HG03565 (cell line): ENCODE measurements at regions not wholly inside any gene's neighbourhood (a gene's known extent, or its start where the extent isn't known, plus 50 kb on each side); places are given as distances from the start of the nearest gene placed in this dataset.
"Not testable (repeated sequence)": the region's sequence is repeated elsewhere in the genome, so short reads cannot be mapped to it uniquely, and the experiment has no call there.

Experiments used
- ATAC-seq: cut with Tn5 transposase; IDR thresholded peaks from one replicate; pipeline ENCODE4 v1.9.1; 2021; ENCODE audit warnings: mild to moderate bottlenecking, moderate library complexity; ENCODE audit not compliant: unreplicated experiment

DNA sequence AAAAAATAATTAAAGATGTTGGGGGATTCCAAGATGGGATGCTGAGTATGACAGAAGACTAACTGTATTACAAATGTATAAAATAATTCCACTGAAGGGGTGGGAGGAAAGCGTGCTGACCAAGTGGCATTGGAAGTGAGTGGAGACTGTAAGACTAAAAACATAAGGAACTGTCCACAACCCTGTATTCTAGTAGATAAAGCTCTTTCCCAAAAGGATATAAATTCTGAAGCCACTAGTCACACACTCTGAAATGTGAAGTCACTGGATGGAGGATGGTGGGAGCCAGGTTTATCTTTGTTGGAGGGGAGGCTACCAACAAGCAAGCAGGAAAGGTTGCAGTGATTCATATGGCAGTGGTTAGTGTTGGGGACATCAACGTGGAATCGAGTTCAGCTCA, 182.8 kb upstream of the PLGLB2 start:
- not testable (repeated sequence) for ATAC-seq

GRCh38 chr2:87566531-87566930, 181.4 kb upstream of the PLGLB2 start:
- not testable (repeated sequence) for ATAC-seq

GRCh38 chr2:87567093-87567492, 180.8 kb upstream of the PLGLB2 start:
- not testable (repeated sequence) for ATAC-seq

- not testable (repeated sequence) for ATAC-seq
Observed at GRCh38 chr2:87567912-87568311, 180.0 kb upstream of the PLGLB2 start.

DNA sequence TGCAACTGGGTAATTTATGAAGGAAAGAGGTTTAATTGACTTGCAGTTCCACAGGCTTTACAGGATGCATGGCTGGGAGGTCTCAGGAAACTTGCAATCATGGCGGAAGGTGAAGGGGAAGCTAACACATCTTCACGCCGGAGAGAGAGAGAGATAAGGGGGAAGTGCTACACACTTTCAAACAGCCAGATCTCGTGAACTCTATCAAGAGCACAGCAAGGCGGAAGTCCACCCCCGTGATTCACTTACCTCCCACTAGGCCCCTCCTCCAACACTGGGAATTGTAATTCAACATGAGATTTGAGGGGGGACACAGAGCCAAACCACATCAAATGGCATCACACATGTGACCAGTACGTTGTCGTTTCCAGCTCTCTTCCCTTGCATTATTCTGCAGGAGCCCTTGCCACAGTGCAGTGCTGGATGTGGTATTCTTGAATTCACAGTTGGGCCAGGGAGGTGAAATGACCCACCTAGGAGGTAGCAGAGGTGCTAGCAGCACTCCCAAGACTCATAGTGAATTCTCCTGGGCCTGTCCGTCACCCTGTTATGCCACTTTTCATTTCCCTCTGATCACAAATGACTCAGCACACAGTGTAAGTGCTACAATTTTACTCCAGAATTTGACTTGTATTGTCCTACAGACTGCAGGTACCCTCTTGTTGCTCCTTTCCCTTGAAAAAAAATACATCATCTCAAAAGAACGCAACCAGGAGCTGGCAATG, 179.2 kb upstream of the PLGLB2 start:
- not testable (repeated sequence) for ATAC-seq

DNA sequence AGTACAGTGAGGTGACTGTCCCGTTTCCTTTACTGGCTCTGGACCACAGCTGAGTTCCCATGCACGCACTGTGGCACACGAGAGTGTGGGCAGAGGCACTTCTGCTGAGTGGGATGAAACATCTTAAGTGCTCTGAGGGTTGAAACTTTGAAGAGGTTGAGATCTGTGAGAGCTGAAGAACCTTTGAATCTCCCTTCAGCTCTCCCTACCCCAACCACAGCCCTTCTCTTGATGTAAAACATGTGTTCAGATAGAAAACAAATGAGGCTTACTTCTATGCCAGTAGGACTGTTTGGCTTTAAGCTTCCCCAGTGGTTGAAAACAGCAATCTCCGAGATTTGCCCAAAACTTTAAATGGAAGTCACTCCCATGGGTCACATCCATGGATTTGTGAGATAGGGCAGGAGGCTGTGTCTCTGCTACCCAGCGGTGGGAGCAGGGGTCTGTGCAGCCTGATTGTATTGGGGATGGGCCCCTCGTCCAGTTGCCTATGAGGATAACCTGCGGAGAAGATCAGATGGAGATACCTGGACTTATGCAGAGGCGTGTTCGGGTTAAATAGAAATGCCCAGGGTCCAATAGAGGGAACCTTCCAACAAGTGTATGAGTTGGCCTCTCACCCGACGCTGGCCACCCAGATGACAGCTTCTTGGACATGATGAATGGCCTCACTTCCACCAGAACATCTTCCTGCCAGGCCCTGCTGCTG, 178.0 kb upstream of the PLGLB2 start:
- ATAC-seq = not testable (repeated sequence)

DNA sequence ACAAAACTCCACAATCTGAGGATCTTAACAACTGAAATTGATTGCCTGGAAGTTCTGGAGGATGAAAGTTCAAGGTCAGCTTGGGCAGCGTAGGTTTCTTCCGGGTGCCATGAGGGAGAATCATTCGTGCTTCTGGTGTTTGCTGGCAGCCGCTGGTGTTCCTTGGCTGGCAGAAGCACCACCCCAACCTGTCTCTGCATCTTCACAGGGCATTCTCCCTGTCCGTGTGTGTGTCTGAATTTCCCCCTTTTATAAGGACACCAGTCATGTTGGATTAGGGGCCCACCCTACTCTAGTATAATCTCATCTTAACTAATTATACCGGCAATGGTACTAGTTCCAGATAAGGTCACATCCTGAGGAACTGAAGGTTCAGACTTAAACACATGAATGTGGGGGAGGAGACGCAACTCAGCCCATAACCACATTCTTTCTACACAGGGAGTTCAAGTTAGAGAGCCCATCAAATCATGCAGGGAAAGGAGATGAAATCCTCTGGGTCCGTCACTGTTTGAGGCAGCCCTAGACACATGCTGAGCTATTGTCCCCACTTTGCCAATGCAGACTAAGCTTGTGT, 175.9 kb upstream of the PLGLB2 start:
- not testable (repeated sequence) for ATAC-seq

GRCh38 chr2:87572906-87573305, 175.0 kb upstream of the PLGLB2 start:
- ATAC-seq = not testable (repeated sequence)

DNA sequence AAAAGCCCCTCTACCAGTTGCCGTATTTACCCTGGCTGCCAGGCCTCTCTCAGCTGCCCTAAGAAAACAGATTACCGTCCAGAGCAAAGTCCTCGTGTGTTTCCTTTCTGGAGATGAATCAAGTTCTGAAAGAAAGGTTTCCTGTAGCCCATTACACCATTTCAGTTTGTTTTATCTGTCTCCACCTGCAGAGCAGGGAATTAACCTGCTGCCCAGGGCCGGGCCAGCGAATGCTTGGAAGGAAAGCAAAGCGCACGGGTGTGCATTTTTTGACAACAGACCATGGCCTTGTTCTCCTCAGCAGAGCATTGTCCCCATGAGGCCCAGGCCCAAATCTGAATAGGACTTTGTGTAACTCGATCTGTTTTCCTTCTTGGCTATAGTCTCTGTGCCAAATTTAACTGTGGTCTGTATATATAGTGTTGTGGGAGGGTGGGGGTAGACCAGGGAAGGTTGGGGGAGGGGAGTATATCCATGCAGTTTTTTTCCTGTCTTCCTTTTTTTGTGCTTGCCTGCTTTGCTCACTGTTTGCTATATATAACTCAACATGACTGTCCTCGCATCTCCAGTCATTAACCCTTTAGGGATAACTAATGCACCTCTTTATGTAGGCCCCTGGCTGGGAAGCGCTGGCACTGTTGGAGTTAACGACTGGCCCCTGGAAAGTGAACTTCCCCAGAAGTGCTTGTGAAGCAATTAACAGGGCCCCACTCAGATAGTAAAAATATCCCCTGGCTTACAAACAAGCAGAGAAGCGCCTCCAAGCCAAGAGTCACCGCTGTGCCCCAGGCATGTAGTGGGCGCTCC, 174.3 kb upstream of the PLGLB2 start:
- ATAC-seq = not testable (repeated sequence)

DNA sequence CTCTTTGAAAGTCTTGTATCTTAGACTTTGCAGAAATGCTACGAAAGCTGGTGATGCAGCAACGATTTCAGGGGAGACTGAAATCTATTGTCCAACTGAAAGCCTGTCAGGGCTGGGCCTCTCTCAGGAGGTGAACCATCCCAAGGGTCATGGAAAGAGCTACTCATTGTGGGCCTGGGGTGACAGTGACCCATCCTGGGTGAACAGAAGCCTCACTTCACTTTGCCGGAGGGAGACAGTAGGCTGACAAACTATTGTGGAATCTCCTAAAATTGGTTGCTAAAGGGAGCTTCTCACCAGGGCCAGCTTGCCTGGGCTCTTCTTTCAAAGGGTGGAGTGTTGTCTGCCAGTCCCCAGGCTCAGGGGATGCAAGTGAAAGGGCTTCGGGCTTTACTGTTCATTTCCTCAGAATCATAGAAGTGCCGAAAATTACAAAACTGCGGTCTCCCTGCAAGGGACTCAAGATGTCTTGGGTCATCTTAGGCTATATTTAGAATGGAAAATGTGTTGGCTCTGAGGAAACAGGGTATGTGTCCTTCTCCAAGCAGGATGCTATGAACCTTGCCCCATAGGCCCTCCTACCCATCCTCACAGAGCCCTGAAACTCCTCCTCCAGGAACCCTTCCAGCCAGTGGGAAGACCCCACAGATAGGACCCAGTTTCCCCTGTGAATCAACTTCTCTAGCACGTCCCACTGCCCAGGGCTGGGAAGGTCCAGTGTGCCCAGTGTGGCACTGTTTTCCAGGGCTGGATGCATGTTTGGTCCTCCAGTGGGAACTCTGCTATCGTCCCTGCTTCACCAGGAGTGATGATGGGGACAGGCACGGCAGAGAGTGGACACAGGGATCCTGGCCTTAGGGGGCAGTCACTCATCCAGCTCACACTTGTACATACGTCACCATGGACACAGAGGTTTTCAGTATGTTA, 173.4 kb upstream of the PLGLB2 start:
- ATAC-seq = not testable (repeated sequence)

DNA sequence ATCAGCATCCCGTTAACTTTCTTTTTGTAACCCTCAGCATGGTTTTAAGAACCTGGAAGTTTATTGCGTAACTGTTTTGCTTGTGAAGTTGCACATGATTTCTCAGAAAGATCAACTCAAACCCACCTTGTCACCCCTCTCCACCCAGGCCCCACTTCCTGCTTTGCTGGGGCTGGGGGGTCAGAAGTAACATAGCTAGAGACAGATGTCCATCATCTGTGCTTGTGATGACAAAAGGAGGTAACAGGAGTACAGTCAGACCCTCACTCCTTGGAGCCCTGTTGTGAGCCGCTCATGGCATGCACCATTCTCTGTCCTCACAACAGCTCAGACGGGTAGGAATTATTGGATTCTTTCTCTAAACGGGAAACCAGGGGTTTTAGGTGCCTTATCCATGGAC, 172.7 kb upstream of the PLGLB2 start:
- not testable (repeated sequence) for ATAC-seq

DNA sequence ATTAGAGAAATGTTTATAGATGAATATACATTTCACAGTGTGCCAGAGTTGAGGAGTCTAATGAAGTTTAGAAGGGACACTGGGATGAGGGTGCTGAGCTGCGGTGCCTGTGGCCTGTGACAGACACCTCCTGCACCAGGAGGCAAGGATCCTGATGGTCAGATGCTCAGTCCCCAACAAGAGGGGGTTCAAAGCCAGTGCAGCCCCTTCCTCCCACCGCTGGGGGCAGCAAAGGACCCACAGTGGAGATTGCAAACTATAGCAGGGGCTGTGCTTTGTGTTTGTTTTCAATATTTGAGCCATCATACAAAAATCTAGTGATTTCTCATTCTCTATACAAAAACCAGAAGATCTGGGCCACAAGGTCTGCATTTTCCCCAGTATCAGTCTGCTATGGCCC, 170.5 kb upstream of the PLGLB2 start:
- ATAC-seq = not testable (repeated sequence)

DNA sequence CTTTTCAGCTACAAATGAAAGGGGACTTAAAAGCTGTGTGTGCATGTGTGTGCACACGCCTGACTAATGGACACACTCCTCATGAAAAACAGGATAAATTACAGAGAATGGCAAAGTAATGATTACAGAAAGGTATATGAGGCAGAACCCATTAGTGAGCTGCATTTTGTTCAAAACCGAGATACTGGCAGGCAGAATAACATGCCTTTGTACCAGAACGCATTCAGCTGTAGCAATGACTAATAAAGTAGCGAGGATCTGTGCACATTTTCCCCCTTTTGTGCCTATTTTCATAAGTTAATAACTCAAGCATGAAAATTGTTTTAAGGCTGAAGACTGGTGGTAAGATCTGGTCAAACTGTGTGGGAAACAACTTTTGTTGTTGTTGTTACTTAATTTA, 165.7 kb upstream of the PLGLB2 start:
- not testable (repeated sequence) for ATAC-seq

- ATAC-seq = not testable (repeated sequence)
Observed at GRCh38 chr2:87582579-87582978, 165.3 kb upstream of the PLGLB2 start.

DNA sequence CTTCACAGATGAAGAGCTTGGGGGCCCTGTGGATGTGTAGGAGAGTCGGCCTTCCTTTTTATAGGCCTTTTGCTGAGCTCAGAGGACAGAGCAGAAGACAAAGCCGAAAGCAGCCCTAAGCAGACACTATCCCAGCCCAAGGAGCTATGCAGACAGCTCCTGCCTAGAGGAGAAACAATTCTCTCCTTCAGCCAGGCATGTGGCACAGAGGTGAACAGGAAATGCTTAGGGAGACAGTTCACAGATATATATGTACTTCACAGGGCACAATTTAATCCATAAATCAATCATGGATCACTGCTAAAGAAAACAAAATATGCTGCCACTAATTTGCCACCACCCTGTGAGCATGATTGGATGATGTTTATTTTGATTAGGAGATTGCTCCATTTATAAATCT, 164.5 kb upstream of the PLGLB2 start:
- not testable (repeated sequence) for ATAC-seq

GRCh38 chr2:87583803-87584202, 164.1 kb upstream of the PLGLB2 start:
- not testable (repeated sequence) for ATAC-seq

DNA sequence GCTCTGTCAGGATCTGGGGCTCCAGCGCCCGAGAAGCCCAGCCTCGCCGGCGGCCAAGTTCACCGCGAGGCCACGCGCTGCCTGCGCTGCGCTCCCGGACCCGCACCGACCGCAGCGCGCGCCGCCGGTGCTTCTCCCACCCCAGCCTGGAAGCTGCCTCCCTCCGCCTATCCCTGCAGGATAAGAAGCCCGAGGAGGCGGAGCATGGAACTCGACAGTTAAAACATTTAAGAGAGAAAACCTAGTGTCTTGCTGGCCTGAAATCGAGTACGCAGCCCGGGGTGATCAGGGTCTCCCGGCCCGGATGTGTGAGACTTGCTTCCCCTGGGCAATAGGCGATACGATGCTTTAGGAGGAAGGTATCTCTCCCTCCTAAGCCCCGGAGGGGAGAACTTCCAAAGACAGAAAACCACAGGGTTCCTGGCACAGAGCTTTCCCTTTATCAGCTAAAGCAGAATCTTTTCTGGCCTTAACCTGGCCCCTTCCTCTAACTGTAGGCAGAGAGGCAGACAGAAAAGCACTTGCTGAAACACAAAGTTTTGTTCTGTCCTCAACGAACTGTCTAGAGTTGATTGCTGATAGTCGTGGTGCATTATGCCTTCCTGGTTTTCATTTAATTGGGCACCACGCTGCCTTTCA, 163.5 kb upstream of the PLGLB2 start:
- not testable (repeated sequence) for ATAC-seq

- ATAC-seq = not testable (repeated sequence)
Observed at GRCh38 chr2:87587934-87588333, 160.0 kb upstream of the PLGLB2 start.

GRCh38 chr2:87592974-87593373, 154.9 kb upstream of the PLGLB2 start:
- ATAC-seq = not testable (repeated sequence)
